NCI-H2107 (cell line): ENCODE measurements at regions not wholly inside any gene's neighbourhood (a gene's known extent, or its start where the extent isn't known, plus 50 kb on each side); places are given as distances from the start of the nearest gene placed in this dataset.

Experiments
- DNase-seq: peaks from one replicate; lab custom pipeline; 2025; lab: John Stamatoyannopoulos, UW

GRCh38 chr20:6886065-6886729, 118.7 kb downstream of the BMP2 start:
- DNase-seq = no peak

DNA sequence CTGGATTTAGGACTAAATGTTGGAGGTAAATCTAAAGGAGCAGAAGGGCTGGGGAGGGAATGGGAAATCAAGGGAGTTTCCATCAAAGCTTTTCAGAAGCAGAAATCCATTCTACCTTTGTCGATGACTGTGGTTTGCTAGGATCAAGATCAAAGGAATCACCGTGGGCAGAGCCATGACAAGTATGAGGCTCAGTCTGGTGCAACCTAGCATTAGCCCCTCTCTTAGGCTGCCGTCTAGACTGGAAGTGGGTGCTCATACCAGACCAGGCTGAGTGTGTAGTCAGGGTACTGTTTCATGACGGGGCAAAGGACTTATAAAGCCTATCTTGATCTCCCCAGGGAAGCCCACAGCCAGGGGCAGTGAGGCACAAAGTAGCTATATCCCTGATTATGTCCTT, 120.5 kb downstream of the BMP2 start:
- no peak for DNase-seq

GRCh38 chr20:6888736-6889395, 121.4 kb downstream of the BMP2 start:
- no peak for DNase-seq

GRCh38 chr20:6892724-6893123, 125.2 kb downstream of the BMP2 start:
- DNase-seq = no peak

- DNase-seq = no peak
These were observed 131.4 kb downstream of the BMP2 start for GRCh38 chr20:6898928-6899327.

DNA sequence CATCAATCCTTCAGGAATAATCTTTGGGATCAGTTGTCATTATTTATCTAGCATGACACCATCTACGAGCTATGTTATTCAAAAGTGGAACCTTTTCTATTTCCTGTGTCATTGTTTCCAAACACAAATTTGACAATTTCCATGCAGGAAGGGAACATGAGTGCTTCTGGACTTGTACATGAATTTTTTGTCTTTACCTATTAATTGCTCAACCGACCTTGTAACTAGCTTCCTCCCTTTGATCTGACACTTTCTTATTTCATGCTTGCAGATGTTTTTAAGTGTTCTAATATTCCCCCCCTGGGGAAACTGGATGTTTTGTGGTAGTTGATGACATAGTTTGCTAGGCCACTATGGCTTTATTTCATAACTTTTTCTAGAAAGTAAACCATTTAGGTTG, 139.4 kb downstream of the BMP2 start:
- DNase-seq = no peak

DNA sequence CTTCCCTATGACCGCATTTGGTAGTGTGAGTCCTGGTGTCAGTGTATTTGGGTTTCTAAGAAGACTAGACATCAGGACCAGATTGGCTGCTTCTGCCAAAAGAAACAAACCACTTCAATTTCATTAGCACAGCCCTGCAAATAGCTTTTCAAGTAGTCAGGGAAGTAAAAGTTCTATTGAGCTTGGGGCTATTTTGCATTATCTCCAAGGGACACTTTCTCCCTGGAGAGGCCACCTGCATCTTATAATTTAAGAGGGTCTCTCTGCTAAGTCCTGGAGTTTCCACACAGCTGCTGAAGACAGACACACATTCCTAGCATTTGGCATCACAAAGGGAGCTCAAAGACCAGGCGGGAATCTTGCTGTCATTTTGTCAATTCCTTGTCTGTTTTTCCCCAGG, 141.2 kb downstream of the BMP2 start:
- DNase-seq = no peak

- no peak for DNase-seq
These were observed 142.1 kb downstream of the BMP2 start for GRCh38 chr20:6909608-6910007.

DNA sequence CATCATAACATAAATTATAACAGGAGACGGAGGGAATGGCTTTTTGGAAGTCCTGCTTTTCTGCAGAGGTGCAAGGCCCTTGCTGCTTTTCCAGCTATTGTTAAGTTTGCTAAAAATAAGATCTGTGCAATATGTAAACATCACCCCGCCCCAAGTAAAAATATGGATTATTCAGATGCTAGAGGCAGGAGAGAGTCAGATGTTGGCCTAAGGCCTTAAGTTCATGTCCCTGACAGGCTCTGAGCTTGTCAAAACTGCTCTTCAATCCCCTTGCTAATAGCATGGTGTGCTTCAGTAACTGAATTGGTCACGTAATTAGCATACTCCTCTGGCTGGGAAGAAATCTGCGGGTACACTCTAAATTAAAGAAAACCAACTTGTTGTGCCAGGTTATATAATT, 147.5 kb downstream of the BMP2 start:
- DNase-seq = no peak

GRCh38 chr20:6916938-6917337, 149.5 kb downstream of the BMP2 start:
- no peak for DNase-seq

- DNase-seq = no peak
These were observed 152.4 kb downstream of the BMP2 start for GRCh38 chr20:6919792-6920468.

GRCh38 chr20:6920991-6921613, 153.6 kb downstream of the BMP2 start:
- no peak for DNase-seq

DNA sequence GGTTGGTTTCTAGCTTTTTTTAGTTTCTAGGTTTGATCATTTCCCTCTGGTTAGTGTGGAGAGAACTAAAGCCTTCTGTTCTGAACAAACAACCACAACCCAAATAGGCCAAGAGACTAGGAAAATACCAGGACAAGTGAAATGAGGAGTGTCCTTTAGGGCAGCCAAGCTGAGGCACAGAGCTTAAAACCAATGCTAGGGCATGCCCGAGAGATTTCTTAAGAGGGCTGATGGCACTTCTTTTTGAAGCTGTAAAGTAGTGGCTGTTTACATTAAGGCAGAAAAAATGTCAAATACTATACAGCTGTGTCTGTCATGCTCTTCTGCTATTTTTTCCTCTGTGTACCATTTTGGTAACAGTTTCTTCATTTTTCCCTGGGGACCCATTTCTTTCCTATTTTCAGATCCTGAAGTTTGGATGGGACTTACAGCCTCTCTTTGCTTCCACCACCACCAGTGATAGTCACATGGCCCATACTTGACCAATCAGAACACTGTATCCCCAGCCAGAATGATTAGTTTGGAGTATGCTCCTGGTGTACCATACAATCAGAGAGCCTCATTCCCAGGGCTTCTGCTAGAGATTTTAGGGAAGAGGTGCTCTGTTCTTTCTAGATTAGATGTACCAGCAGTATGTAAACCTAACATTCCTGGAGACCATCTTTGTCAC, 154.4 kb downstream of the BMP2 start:
- no peak for DNase-seq

DNA sequence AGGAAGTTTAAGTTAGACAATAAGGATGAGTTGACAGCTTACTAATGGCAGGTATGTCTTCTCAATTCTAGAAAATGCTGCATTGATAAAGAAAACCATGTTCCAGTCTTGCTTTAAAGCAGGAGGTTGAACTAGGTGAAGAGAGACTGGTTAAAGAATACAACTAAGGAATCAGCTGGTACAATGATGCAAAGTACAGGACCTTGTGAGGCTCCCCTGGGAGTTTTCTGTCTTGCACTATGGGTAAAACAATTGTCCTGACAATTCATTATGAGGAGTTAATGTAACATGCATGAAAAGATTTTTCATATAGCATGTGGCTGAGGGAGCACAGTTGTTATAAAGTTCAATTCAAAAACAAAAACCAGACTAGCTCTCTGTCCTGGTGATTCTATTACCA, 157.2 kb downstream of the BMP2 start:
- DNase-seq = no peak

DNA sequence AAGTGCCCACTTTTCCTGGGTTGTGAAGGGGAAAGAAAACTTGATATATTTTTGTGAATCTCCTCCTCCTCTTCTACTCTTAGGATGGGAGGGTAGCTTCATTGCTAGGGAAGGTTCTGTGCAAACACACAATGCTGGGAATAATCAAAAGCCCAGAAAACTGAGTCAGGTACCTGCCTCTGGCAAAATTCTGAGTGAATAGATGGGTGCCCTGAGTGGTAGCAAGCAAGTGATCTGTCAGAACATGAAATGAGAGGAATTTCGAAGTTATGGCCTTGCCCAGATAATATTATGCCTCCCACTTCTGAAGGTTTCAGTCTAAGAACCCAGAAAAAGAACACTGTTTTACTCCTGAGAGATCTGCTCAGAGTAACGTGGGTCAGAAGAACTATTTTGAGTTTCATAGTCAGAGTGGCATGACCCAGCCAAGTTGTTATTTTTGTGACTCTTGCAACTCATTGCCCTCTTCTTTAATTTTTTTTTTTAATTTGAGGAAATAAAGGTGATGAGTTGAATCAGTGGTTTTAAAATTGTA, 158.3 kb downstream of the BMP2 start:
- no peak for DNase-seq

DNA sequence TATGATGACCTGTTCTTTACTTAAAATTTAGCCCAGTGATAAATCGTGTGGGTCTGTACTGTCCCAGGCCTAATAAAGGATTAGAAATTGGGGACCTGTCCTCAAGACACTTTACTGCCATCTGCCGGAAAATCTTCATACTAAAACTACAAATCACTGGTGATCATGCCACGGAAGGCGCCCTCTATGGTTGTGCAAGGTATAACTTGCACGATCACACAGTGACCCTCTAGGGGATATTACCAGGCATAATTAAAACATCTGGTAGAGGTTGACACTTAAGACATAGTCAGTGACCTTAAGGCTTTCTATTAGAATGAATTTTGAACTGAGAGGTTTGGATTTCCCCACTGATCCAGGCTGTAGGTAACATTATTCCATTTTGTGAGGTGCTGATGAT, 172.6 kb downstream of the BMP2 start:
- DNase-seq = no peak

DNA sequence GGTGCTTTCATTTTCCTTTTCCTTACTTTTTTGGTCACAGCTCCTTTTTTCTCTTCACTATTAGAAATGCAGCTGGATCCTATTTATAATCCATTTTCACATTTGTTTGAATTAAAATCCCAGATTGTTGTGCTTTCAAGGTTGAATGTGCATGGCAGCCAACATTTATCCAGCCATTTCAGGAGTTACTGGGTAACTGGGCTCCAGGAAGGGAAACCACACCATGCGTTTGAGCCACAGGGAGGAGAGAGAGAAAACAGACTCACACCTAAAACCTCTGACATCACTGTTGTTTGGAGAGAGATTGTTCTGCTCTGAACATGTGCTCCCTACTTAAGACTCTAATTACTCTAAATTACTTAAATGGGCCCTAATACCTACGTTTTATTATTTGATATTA, 173.4 kb downstream of the BMP2 start:
- DNase-seq = no peak

- DNase-seq = no peak
These were observed 174.1 kb downstream of the BMP2 start for GRCh38 chr20:6941571-6941970.

GRCh38 chr20:6942266-6942665, 174.8 kb downstream of the BMP2 start:
- no peak for DNase-seq

DNA sequence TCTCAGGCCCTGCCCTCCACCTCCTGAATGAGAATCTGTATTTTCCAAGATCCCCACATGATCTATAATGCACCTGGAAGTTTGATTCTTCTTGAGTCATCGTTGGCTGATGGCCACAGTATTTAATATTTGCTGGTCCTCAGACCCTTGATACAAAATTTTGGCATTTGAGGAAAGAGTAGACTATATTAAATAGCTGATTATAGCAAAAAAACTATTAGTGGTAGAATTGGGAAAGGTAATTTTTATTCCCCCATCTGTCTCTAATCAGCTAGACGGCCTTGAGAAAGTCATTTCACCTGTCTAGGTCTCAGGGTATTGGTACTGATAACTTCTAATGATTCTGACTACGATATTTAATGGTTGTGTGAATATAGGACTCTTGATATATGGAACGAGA, 176.8 kb downstream of the BMP2 start:
- no peak for DNase-seq

DNA sequence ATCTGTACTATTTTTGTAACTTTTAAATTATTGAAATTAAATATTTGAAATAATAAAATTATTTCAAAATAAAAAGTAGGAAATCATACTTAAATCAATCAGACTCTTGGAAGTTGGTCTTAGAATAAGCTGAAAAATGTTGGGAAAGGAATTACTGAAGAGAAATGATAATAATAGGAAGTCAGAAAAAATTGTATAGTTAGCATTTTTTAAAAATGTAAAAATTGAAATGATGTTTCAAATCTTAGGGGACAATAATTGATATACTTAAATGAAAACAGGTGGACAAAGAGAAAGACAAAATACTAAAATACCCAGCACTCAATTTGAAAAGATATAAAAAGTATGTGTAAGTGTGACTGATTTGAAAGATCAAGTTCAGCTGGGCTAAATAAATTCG, 186.1 kb downstream of the BMP2 start:
- no peak for DNase-seq

DNA sequence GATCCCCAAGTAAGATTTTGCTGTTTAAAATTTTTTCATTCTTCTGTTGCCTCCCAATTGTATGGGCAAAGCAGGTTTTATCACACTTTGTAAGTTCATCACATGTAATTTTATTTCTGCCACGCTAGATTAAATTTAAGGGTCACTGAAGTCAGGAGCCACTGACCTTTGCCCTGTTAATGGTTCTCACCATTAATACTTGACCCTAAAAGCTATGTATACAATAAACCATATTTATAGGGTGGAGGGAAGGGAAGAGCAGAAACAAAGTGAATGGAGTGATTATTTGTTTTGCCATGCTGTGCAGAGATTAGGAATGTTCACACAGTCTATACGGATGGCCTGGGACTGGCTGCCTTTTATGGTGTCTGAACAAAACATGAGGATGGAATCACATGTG, 186.7 kb downstream of the BMP2 start:
- no peak for DNase-seq
